ENCODE measurements at regions not wholly inside any gene's neighbourhood (a gene's known extent, or its start where the extent isn't known, plus 50 kb on each side); places are given as distances from the start of the nearest gene placed in this dataset.

DNA sequence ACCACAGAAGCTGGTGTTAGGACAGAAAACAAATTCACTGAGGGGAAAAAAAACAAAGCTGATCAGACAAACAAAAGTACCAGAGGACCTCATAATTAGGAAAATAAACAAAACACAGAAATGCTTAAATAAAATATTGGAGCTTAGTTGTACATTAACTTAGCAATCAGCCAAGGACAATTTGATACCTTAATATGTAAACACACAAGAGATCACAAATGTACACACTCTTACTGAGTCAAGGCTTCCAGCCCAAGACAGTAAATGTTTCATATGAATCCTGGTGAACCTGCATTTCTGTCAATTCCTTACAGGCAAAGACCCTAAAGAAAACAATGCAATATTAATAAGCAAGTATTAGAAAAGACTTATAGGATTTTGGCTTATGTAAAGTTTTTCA, 62.0 kb upstream of the SPTLC3 start:
- Histone ChIP-seq H3T11ph (ENCODE audit: low read length) (no peak overlapping the region), H3K4me1 (ENCODE audit: insufficient read depth, low read length) (no peaks in the 10 kb centered on the region), H3K9me3 (ENCODE audit: control insufficient read depth, low read depth, low read length) (no peaks in the 10 kb centered on the region), H2BK120ac (ENCODE audit: low read depth, low read length, poor library complexity, severe bottlenecking) (no peak overlapping the region), H3K79me2 (ENCODE audit: insufficient read depth, low read length) (no peaks in the 10 kb centered on the region), H3K4me2 (ENCODE audit: insufficient read depth, insufficient read length, low read length) (no peak overlapping the region), H4K5ac (ENCODE audit: insufficient read length, low read depth, low read length) (no peak overlapping the region), H4K91ac (ENCODE audit: insufficient read length, low read depth, low read length) (no peak overlapping the region), H2BK20ac (ENCODE audit: low read depth, low read length, poor library complexity, severe bottlenecking) (no peak overlapping the region), H3K27ac (ENCODE audit: insufficient read length, low read depth, low read length) (no peak overlapping the region), H3K4ac (ENCODE audit: low read depth, low read length) (no peak overlapping the region), H2BK12ac (ENCODE audit: insufficient read length, low read depth, low read length) (no peak overlapping the region), H2AK5ac (ENCODE audit: insufficient read length, low read length) (no peak overlapping the region), H3K23ac (ENCODE audit: insufficient read length, low read depth, low read length) (no peak overlapping the region), H2AFZ (ENCODE audit: low read length) (no peak overlapping the region), H3K9ac (ENCODE audit: extremely low read depth, insufficient read length, low read length) (no peak overlapping the region), H3K14ac (ENCODE audit: insufficient read depth, low read length) (no peak overlapping the region), H4K20me1 (ENCODE audit: control insufficient read depth, insufficient read depth, insufficient read length) (no peaks in the 10 kb centered on the region), H3K79me1 (ENCODE audit: insufficient read depth, low read depth, low read length, poor library complexity, severe bottlenecking) (no peaks in the 10 kb centered on the region), H3K56ac (ENCODE audit: insufficient read length, low read depth, low read length) (no peak overlapping the region), H3K27me3 (ENCODE audit: insufficient read depth, low read length) (no peaks in the 10 kb centered on the region), H2BK5ac (ENCODE audit: insufficient read length, low read length) (no peak overlapping the region), H3K23me2 (ENCODE audit: insufficient read length, low read depth, low read length, poor library complexity, severe bottlenecking) (no peaks in the 10 kb centered on the region), H3K18ac (ENCODE audit: insufficient read length, low read depth, low read length) (no peak overlapping the region), H4K8ac (replicated peaks; ENCODE audit: insufficient read length, low read depth, low read length) (no peak overlapping the region), H2BK15ac (ENCODE audit: low read depth, low read length) (no peak overlapping the region)
- no peak for DNase-seq
- Mint-ChIP-seq H3K27ac (peak overlapping the region in 1 of 3 experiments; percentile 41; a peak in 1 of 7 replicates), H3K36me3 (ENCODE audit: insufficient read depth in 1 of 3, low read depth in 3 of 3) (no peaks in the 10 kb centered on the region), H3K4me3 (no peak overlapping the region), H3K9me3 (no peaks in the 10 kb centered on the region), H3K27me3 (ENCODE audit: low read depth) (no peaks in the 10 kb centered on the region), H3K4me1 (no peaks in the 10 kb centered on the region)
- TF ChIP-seq, protein P1, sequence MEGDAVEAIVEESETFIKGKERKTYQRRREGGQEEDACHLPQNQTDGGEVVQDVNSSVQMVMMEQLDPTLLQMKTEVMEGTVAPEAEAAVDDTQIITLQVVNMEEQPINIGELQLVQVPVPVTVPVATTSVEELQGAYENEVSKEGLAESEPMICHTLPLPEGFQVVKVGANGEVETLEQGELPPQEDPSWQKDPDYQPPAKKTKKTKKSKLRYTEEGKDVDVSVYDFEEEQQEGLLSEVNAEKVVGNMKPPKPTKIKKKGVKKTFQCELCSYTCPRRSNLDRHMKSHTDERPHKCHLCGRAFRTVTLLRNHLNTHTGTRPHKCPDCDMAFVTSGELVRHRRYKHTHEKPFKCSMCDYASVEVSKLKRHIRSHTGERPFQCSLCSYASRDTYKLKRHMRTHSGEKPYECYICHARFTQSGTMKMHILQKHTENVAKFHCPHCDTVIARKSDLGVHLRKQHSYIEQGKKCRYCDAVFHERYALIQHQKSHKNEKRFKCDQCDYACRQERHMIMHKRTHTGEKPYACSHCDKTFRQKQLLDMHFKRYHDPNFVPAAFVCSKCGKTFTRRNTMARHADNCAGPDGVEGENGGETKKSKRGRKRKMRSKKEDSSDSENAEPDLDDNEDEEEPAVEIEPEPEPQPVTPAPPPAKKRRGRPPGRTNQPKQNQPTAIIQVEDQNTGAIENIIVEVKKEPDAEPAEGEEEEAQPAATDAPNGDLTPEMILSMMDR (conservative IDR thresholded peaks at IDR 0.05), result no peak
